ENCODE measurements at regions not wholly inside any gene's neighbourhood (a gene's known extent, or its start where the extent isn't known, plus 50 kb on each side); places are given as distances from the start of the nearest gene placed in this dataset.

GRCh38 chr3:117820658-117821299, 1111.2 kb downstream of the TUSC7 start:
- DNase-seq (ENCODE audit: low read depth) = peak; percentile 24

DNA sequence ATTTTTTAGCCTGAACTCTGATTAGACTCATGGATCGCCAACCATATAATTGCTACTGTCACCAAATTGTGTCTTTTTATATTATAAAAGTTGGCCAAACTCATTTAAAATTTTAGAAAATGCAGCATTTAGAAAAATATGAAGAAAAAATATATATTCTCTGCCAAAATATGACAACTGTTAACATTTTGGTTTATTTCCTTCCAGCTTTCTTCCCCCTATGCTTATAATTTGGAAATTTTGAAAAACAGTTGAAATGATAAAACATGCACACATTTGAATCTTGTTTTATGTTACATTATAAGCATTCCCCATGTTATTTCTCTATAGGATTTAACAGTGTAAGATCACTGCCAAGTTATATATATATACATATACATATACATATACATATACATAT, 1112.8 kb downstream of the TUSC7 start:
- no peak for DNase-seq (ENCODE audit: low read depth)

DNA sequence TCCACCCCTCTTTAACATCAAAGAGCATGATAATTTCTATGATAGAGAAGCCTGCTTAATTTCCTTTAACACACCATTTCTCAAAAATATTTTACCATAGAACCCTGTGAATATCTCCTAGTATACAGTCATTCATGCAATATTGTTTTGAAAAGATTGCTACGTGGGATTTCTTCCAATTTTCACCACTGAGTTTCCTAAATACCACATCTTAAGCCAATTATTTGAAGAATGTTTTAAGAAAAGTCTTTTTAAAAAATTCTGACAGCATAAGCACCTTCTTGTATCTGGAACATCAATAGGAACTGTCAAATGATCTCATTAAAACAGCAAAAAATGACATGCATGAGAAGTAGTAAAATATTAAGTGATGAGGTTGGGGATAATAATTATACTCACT, 1126.7 kb downstream of the TUSC7 start:
- DNase-seq (ENCODE audit: low read depth) = no peak

- DNase-seq (ENCODE audit: low read depth) = no peak
Measured at GRCh38 chr3:117837391-117837790, 1127.8 kb downstream of the TUSC7 start.

DNA sequence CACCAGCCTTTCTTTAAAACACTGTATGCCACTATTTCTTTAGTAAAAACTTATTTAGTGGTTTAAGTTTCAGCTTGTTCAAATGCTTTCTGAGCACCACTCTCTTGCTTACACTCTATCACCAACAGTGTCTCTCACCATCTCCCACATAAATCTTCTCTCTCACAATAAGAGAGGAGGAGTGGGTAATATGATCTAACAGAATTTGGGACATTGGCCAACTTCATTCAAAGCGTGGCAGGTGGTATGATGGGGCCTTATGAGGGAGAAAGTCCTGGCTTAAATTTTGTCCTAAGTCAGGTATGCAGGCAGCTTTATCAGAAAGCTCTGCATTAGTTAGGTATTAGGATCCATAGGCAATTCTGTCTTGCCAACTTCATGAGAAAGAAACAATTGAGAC, 1132.5 kb downstream of the TUSC7 start:
- no peak for DNase-seq (ENCODE audit: low read depth)

- no peak for DNase-seq (ENCODE audit: low read depth)
Measured at GRCh38 chr3:117843356-117843755, 1133.8 kb downstream of the TUSC7 start.

DNA sequence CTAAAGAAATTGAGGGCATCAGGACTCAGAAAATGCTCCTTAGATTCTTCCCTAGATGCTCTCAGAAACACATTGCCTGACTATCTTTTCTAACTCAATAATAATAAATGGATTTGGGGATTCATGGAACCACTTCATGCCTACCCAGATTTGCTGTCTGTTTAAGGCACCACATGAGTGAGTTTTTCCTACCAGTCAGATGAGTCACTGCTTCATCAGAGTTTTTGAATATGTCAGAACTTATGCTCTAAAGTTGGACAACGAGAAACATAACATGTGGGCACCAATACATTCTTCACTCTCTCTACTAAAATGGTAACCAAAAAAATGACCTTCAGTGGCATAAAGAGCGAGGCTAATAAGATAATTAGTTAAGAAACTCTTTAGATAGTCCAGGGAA, 1135.1 kb downstream of the TUSC7 start:
- peak; percentile 32 for DNase-seq (ENCODE audit: low read depth)

- peak; percentile 2 for DNase-seq (ENCODE audit: low read depth)
Measured at GRCh38 chr3:117846238-117846637, 1136.7 kb downstream of the TUSC7 start.

DNA sequence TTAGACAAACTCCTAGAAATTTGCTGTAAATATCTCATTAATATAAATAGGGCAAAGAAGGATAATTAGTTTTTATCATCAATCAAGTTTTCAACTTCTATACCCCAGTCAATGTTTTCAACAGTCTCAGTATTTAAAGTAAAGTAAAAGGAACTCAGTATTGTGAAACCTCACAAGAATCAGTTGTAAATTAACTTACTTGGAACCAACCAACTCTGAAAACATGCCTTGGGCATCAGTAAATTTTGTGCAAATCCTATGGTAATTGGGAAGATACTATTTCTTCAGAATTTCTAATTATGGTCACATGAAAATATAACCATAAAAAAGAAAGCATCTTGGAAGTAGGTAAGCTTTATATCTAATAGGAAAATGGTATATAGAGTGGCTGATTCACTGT, 1139.0 kb downstream of the TUSC7 start:
- DNase-seq (ENCODE audit: low read depth) = no peak

GRCh38 chr3:117853923-117854668, 1144.5 kb downstream of the TUSC7 start:
- DNase-seq (ENCODE audit: low read depth) = peak; percentile 80

- no peak for DNase-seq (ENCODE audit: low read depth)
Measured at GRCh38 chr3:117856354-117856753, 1146.8 kb downstream of the TUSC7 start.

GRCh38 chr3:117863146-117863545, 1153.6 kb downstream of the TUSC7 start:
- no peak for DNase-seq (ENCODE audit: low read depth)

GRCh38 chr3:117865338-117865737, 1155.8 kb downstream of the TUSC7 start:
- DNase-seq (ENCODE audit: low read depth) = no peak

DNA sequence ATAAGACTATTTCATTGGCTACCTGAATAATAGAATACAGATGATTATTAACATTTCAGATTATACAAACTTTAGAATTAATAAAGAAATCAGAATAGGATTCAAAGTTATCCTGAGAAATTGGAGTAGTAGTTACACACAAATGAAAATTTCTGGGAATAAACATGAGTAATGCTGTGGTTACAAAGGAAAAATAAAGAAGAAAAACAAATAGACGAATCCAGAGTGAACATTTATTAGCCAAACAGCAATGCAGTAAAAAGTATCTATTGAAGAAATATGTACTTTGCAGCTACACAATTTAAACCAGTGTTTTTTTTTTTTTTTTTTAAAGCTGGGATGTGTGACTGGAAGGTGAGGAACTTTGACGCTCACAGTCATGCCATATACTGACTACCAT, 1159.2 kb downstream of the TUSC7 start:
- DNase-seq (ENCODE audit: low read depth) = peak; percentile 20

GRCh38 chr3:117871934-117872333, 1162.4 kb downstream of the TUSC7 start:
- DNase-seq (ENCODE audit: low read depth) = no peak

- DNase-seq (ENCODE audit: low read depth) = peak; percentile 47
Measured at GRCh38 chr3:117872594-117873248, 1161.9 kb downstream of the IGSF11 start.

- DNase-seq (ENCODE audit: low read depth) = peak; percentile 10
Measured at GRCh38 chr3:117873249-117873600, 1161.4 kb downstream of the IGSF11 start.

DNA sequence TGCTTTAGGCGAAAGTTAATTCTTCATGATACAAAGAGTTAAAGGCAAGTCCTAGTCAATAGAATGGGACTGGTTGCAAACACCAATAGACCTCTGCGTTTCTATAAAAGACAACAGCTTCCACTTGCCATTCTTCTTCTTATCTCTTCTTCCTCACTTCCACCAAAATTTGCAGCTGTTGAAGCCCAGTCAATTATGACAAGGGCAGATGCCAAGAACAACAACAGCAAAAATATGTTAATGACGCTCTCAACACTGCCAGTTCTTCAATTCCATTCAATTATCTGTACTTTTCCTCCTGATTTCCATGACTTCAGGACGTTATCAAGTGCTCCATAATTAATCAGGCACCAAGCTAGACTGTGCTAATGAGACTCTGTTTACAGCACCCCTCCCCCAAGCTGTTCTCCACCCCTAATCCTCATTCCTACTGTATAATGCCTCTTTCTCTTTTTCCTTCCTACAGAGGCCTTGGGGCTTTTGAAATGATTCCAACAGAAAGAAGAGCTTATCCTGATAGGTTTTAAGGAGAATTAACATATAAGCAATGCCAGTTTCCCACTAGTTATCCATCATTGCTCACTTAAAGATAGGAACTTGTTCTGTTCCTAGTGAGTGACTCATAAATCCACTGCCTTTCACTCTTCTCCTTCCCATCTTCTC, 1160.5 kb downstream of the IGSF11 start:
- no peak for DNase-seq (ENCODE audit: low read depth)

GRCh38 chr3:117874904-117875874, 1159.5 kb downstream of the IGSF11 start:
- DNase-seq (ENCODE audit: low read depth) = no peak

DNA sequence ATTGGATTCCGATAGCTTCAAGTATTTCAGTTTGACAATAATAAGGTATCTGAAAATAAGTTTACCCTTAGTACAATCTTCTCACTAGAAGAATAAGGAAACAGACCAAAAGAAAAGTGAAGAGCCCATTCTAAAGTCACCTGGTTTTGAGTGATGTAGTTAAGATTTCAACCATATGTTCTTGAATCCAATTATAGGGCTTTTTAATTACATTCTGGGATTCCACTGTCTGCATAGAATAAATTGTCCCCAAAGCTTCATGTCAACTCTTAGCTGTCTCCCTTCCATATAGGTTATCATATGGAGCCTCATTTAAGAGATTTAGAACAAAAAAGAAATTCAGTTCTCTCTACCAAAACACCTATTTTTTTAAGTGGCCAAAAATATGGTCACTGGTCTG, 1158.8 kb downstream of the IGSF11 start:
- no peak for DNase-seq (ENCODE audit: low read depth)

DNA sequence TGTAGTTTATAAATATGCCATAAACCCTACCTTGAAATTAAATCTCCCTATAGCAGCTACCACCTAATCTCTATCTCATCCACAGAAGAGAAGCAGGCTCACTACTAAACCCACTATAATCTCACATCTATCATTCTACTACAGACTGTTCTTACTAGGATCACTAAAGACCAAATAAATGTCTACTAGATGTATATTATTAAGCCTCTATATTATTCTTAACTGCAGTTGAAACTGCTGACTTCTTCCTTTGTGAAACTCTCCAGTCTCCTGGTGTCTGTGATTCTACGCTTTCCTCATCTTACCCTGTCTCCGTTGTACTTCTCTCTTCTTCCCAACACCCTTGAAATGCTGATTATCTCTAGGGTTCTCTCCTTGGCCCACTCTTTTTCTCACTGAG, 1154.0 kb downstream of the IGSF11 start:
- no peak for DNase-seq (ENCODE audit: low read depth)

Measured in M059J (cell line).